Nephron progenitor cell (in vitro differentiated cells): ENCODE measurements at regions not wholly inside any gene's neighbourhood (a gene's known extent, or its start where the extent isn't known, plus 50 kb on each side); places are given as distances from the start of the nearest gene placed in this dataset.
"Not testable (repeated sequence)": the region's sequence is repeated elsewhere in the genome, so short reads cannot be mapped to it uniquely, and the experiment has no call there.

Source experiments
- DNase-seq: peaks from one replicate; pipeline ENCODE4 v3.0.0; 2021
- H3K27ac Mint-ChIP-seq: 2 replicates; pipeline ENCODE4 v1.8.0; 2021; ENCODE audit warnings: mild to moderate bottlenecking, moderate library complexity, mixed read lengths
- H3K27me3 Mint-ChIP-seq: 2 replicates; pipeline ENCODE4 v1.8.0; 2021; ENCODE audit warnings: mild to moderate bottlenecking, low read depth, mixed read lengths; ENCODE audit not compliant: poor library complexity
- H3K36me3 Mint-ChIP-seq: 2 replicates; pipeline ENCODE4 v1.8.0; 2021; ENCODE audit warnings: low read depth, mixed read lengths
- H3K4me1 Mint-ChIP-seq: 2 replicates; pipeline ENCODE4 v1.8.0; 2021; ENCODE audit warnings: mixed read lengths
- H3K4me3 Mint-ChIP-seq: 2 replicates; pipeline ENCODE4 v1.8.0; 2021; ENCODE audit warnings: mild to moderate bottlenecking, moderate library complexity, mixed read lengths
- H3K9me3 Mint-ChIP-seq: 2 replicates; pipeline ENCODE4 v1.8.0; 2021; ENCODE audit warnings: mild to moderate bottlenecking, moderate library complexity, mixed read lengths
- TF ChIP-seq, protein P1 (sequence below): fragments of 200-600 bp; sonication (generic); IDR thresholded peaks from 2 replicates; pipeline ENCODE4 v1.5.0; 2021; ENCODE audit warnings: antibody characterized with exemption

DNA sequence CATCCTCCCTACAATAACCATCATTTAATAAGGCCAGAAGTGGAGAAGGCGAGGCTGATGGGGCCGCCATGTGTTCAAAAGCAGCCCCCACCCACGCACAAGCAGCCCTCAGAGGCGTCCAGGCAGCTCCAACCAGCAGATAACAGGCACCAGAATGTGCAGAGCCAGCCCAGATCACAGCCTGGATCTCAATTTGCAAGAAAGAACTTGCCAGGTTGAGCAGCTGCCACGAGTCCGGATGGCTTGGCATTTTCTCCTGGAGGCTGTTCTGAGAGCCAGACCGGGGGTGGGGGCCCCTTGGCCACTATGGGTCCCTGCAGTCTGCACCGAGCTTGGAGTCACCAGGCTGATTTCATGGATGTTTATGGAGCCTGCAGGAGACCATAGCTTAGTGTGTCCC is 338.1 kb downstream of the PREX1 start:
- Mint-ChIP-seq H3K4me3 (no peak overlapping the region), H3K4me1 (peaks cover 68% of the 10 kb centered on the region), H3K27ac (no peak overlapping the region), H3K27me3 (peaks cover 7% of the 10 kb centered on the region), H3K9me3 (no peaks in the 10 kb centered on the region), H3K36me3 (no peaks in the 10 kb centered on the region)
- TF ChIP-seq, protein P1, sequence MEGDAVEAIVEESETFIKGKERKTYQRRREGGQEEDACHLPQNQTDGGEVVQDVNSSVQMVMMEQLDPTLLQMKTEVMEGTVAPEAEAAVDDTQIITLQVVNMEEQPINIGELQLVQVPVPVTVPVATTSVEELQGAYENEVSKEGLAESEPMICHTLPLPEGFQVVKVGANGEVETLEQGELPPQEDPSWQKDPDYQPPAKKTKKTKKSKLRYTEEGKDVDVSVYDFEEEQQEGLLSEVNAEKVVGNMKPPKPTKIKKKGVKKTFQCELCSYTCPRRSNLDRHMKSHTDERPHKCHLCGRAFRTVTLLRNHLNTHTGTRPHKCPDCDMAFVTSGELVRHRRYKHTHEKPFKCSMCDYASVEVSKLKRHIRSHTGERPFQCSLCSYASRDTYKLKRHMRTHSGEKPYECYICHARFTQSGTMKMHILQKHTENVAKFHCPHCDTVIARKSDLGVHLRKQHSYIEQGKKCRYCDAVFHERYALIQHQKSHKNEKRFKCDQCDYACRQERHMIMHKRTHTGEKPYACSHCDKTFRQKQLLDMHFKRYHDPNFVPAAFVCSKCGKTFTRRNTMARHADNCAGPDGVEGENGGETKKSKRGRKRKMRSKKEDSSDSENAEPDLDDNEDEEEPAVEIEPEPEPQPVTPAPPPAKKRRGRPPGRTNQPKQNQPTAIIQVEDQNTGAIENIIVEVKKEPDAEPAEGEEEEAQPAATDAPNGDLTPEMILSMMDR = no peak
- DNase-seq = no peak

- no peaks in the 10 kb centered on the region for H3K36me3 Mint-ChIP-seq
- H3K4me3 Mint-ChIP-seq = no peak overlapping the region
- no peak overlapping the region for H3K27ac Mint-ChIP-seq
- peaks cover 10% of the 10 kb centered on the region for H3K27me3 Mint-ChIP-seq
- H3K4me1 Mint-ChIP-seq = peaks cover 69% of the 10 kb centered on the region
- H3K9me3 Mint-ChIP-seq = no peaks in the 10 kb centered on the region
- TF ChIP-seq, protein P1 = no peak
- DNase-seq = no peak
Observed at GRCh38 chr20:48489046-48489463, 338.7 kb downstream of the PREX1 start.

- H3K27me3 Mint-ChIP-seq = peaks cover 10% of the 10 kb centered on the region
- H3K36me3 Mint-ChIP-seq, H3K4me3 Mint-ChIP-seq, H3K9me3 Mint-ChIP-seq, DNase-seq: not testable (repeated sequence)
- peaks cover 69% of the 10 kb centered on the region for H3K4me1 Mint-ChIP-seq
- H3K27ac Mint-ChIP-seq = peak overlapping the region; percentile 66
Observed at GRCh38 chr20:48488334-48489034, 339.3 kb downstream of the PREX1 start.

DNA sequence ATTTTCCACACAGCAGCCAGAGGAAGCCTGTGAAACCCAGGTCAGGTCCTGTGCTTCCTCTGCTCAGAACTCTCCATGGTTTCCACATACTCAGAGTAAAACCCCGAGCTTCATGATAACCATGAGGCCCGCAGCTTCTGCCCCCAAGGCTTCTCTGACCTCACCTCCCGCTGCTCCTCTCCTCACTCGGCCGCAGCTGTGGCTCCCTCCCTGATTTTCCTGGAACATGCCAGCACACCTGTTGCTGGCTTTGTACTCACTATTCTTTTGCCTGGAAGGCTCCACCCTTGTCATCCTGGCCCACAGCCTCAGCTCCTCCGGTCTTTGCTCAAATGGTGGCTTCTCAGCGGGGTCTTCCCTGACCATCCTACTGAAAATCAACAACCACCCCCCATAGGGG is 341.7 kb downstream of the PREX1 start:
- peaks cover 69% of the 10 kb centered on the region for H3K4me1 Mint-ChIP-seq
- H3K27me3 Mint-ChIP-seq = peaks cover 13% of the 10 kb centered on the region
- H3K4me3 Mint-ChIP-seq = no peak overlapping the region
- H3K27ac Mint-ChIP-seq = peak overlapping the region; percentile 60
- no peaks in the 10 kb centered on the region for H3K36me3 Mint-ChIP-seq
- TF ChIP-seq, protein P1 = no peak
- H3K9me3 Mint-ChIP-seq = no peaks in the 10 kb centered on the region
- DNase-seq = no peak

- H3K27ac Mint-ChIP-seq, H3K9me3 Mint-ChIP-seq, DNase-seq, H3K36me3 Mint-ChIP-seq, H3K4me3 Mint-ChIP-seq: not testable (repeated sequence)
- Mint-ChIP-seq H3K4me1 (peaks cover 61% of the 10 kb centered on the region), H3K27me3 (peaks cover 13% of the 10 kb centered on the region)
Observed at GRCh38 chr20:48485153-48485552, 342.6 kb downstream of the PREX1 start.

GRCh38 chr20:48483334-48484066 is 344.3 kb downstream of the PREX1 start:
- Mint-ChIP-seq H3K4me1 (peaks cover 47% of the 10 kb centered on the region), H3K27me3 (peaks cover 25% of the 10 kb centered on the region), H3K4me3 (no peak overlapping the region), H3K9me3 (no peaks in the 10 kb centered on the region), H3K36me3 (no peaks in the 10 kb centered on the region), H3K27ac (no peak overlapping the region)
- TF ChIP-seq, protein P1 = no peak
- DNase-seq = no peak
